ENCODE measurements at regions not wholly inside any gene's neighbourhood (a gene's known extent, or its start where the extent isn't known, plus 50 kb on each side); places are given as distances from the start of the nearest gene placed in this dataset.

DNA sequence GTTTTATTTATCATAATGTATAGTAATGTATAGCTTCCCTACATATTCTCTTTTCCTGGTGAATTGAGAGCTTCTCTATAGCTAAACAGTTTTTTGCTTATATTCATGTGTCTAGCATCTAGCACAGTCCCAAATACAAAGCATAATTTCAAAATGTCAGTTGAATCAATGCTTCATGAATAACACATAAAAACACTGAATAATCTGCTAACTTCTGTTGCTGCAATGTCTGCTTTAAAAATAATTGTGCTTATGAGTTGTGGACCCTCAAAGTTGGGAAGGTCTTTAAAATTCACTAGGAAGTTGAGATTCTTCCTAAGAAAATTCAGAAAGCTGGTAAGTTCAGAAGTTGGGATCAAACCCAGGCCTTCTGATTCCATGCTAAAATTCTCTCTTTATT is 600.9 kb upstream of the FAM98A start:
- Histone ChIP-seq H3K9me3 (no peaks in the 10 kb centered on the region), H3K27me3 (no peaks in the 10 kb centered on the region), H3K4me3 (ENCODE audit: low read depth, low read length) (no peak overlapping the region), H3K4me1 (no peaks in the 10 kb centered on the region), H3K36me3 (no peaks in the 10 kb centered on the region)
- DNase-seq = no peak
- TF ChIP-seq, protein P1, sequence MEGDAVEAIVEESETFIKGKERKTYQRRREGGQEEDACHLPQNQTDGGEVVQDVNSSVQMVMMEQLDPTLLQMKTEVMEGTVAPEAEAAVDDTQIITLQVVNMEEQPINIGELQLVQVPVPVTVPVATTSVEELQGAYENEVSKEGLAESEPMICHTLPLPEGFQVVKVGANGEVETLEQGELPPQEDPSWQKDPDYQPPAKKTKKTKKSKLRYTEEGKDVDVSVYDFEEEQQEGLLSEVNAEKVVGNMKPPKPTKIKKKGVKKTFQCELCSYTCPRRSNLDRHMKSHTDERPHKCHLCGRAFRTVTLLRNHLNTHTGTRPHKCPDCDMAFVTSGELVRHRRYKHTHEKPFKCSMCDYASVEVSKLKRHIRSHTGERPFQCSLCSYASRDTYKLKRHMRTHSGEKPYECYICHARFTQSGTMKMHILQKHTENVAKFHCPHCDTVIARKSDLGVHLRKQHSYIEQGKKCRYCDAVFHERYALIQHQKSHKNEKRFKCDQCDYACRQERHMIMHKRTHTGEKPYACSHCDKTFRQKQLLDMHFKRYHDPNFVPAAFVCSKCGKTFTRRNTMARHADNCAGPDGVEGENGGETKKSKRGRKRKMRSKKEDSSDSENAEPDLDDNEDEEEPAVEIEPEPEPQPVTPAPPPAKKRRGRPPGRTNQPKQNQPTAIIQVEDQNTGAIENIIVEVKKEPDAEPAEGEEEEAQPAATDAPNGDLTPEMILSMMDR (IDR thresholded peaks at IDR 0.05; ENCODE audit: low read depth, low read length) = no peak

DNA sequence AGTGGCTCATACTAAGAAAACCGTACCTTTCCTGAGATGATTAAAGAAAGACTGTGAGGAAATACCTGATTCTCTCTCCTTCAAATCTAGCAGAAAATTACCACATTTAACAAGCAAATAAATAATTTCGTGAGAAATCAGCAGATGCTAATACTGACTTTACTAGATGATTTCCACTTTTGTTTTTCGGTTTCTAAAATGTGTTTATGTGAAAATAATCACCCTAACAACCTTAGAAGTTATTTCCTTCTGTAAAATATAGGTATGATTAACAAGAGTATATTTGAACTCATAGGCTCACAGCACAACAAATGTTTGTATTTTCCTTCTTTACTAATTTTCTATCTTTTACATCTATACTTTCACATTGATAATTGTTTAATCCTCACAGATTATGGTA is 594.1 kb upstream of the FAM98A start:
- TF ChIP-seq, protein P1 (IDR thresholded peaks at IDR 0.05; ENCODE audit: low read depth, low read length) = no peak
- DNase-seq = no peak
- Histone ChIP-seq H3K9me3 (no peaks in the 10 kb centered on the region), H3K27me3 (no peaks in the 10 kb centered on the region), H3K36me3 (no peaks in the 10 kb centered on the region), H3K4me1 (no peaks in the 10 kb centered on the region), H3K4me3 (ENCODE audit: low read depth, low read length) (no peak overlapping the region)

DNA sequence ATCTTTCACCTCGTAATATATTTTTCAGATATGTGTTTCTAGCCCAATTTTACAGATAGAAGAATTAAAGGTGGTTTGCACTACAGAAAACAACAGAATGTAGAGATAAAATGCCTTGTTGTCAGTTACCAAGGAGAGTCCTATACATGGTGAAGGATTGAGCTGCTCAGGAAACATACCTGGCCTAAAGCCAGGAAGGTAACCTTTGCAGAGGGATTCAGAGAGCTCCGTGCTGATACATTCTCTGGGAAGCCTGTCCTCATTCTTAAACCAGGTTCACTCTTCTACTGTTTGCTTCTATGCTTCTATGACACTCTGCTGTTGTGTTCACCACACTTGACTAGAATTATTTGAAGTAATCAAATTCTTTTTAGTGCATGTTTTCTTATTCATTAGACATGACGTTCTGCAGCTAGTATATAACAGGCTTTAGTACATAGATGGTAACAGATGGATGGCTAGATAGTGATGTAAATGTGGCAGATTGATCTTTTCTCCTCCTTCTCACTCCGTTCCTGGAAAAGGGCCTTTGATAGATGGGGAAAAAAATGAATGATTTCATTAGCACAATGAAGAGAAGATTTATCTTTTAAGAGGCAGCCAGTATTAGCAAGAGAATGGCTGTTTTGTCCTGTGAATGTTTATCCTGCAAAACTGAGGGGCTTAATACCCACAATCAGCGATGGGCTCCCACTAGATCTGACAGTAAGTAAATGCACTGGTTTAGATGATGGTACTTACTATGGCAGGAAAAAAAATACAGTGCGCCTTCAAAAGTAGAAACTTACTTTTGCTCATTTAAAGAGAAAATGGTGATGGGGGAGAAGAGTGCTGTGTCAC is 589.6 kb upstream of the FAM98A start:
- H3K36me3 ChIP-seq = no peaks in the 10 kb centered on the region

DNA sequence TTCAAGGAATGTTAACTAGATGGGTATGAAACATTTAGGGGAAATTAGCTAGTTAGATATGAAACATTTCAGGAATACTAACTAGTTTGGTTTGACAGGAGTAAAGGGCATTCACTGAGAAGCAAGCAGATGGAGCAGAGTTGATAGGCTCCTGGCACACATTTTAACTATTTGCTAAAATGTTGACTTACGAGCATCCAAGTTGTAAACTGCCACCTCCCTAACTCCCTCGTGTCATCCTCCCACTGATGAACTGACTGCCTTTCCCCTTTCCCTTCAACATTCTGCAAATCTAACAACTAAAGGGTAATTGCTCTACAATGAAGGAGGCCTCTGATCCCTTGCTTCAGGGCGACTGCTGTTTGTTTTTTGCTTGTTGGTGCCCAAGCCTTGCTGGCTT is 580.4 kb upstream of the FAM98A start:
- TF ChIP-seq, protein P1 (IDR thresholded peaks at IDR 0.05; ENCODE audit: low read depth, low read length) = no peak
- Histone ChIP-seq H3K9me3 (no peaks in the 10 kb centered on the region), H3K4me1 (no peaks in the 10 kb centered on the region), H3K4me3 (ENCODE audit: low read depth, low read length) (no peak overlapping the region), H3K36me3 (no peaks in the 10 kb centered on the region), H3K27me3 (no peaks in the 10 kb centered on the region)
- DNase-seq = no peak

More for the DNA sequence above, 589.6 kb upstream of the FAM98A start:
- no peaks in the 10 kb centered on the region for H3K4me1 ChIP-seq
- TF ChIP-seq, protein P1 (IDR thresholded peaks at IDR 0.05; ENCODE audit: low read depth, low read length) = no peak
- no peaks in the 10 kb centered on the region for H3K27me3 ChIP-seq
- H3K4me3 ChIP-seq (ENCODE audit: low read depth, low read length) = no peak overlapping the region
- no peaks in the 10 kb centered on the region; the same call in 1 of the 2 replicates for H3K9me3 ChIP-seq
- no peak for DNase-seq

DNA sequence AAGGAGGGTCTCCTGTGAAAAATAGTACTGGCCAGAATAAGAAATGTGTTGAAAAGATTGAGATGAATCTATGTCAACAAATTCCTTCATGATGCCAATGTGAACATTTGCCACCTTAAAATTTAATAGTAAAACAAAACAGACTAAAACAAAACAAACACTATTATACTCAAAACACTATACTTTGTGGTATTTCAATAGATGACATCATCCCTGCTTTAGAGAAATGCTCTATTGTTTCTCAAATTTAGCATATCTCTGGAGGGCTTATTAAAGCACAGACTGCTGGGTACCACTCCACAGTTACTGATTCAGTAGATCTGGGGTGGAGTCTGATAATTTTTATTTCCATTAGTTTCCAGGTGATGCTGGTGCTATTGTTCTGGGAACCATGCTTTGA is 579.4 kb upstream of the FAM98A start:
- Histone ChIP-seq H3K9me3 (no peaks in the 10 kb centered on the region), H3K4me3 (ENCODE audit: low read depth, low read length) (no peak overlapping the region), H3K36me3 (no peaks in the 10 kb centered on the region), H3K4me1 (no peaks in the 10 kb centered on the region), H3K27me3 (no peaks in the 10 kb centered on the region)
- TF ChIP-seq, protein P1 (IDR thresholded peaks at IDR 0.05; ENCODE audit: low read depth, low read length) = no peak
- DNase-seq = no peak

DNA sequence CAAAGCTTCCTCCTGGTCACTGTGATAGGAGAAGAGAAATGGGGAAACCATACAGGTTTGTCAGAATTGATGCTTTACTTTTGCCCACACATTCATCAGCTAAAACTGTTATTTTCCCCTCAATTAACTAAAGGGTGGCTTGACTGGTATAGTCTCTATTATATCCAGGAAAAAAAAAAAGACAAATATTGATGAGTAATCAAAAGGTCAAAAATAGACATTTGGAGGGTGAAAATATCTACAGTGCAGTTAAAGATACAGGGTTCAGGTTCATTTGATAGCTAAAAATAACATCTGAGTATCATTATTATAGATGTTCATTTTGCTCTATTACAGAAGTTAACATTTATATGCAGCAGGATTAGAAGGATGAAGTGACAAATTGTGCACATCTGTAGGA is 577.6 kb upstream of the FAM98A start:
- TF ChIP-seq, protein P1 (IDR thresholded peaks at IDR 0.05; ENCODE audit: low read depth, low read length) = no peak
- Histone ChIP-seq H3K9me3 (no peaks in the 10 kb centered on the region), H3K27me3 (no peaks in the 10 kb centered on the region), H3K36me3 (no peaks in the 10 kb centered on the region), H3K4me1 (no peaks in the 10 kb centered on the region), H3K4me3 (ENCODE audit: low read depth, low read length) (no peak overlapping the region)
- DNase-seq = no peak
